Smooth muscle cell (in vitro differentiated cells): ENCODE measurements at regions not wholly inside any gene's neighbourhood (a gene's known extent, or its start where the extent isn't known, plus 50 kb on each side); places are given as distances from the start of the nearest gene placed in this dataset.

ENCODE experiments used
- DNase-seq: peaks from one replicate; lab custom pipeline; 2025; ENCODE audit not compliant: unreplicated experiment; lab: John Stamatoyannopoulos, UW
- H2AFZ ChIP-seq: fragments of 200-600 bp; sonication (generic); 2 replicates; pipeline ENCODE4 v1.6.0; 2016; ENCODE audit warnings: antibody characterized with exemption, low read depth, mild to moderate bottlenecking
- H3F3A ChIP-seq: fragments of 200-600 bp; sonication (generic); 2 replicates; pipeline ENCODE4 v1.6.0; 2017; ENCODE audit warnings: antibody characterized with exemption, low read depth
- H3K27ac ChIP-seq: fragments of 200-600 bp; sonication (generic); 2 replicates; pipeline ENCODE4 v1.5.1; 2016; ENCODE audit warnings: low read depth, mild to moderate bottlenecking
- H3K27me3 ChIP-seq: fragments of 200-600 bp; sonication (generic); 2 replicates; pipeline ENCODE4 v1.6.1; 2016; ENCODE audit warnings: low read depth, mild to moderate bottlenecking
- H3K36me3 ChIP-seq: fragments of 200-600 bp; sonication (generic); 2 replicates; pipeline ENCODE4 v1.5.1; 2016; ENCODE audit warnings: low read depth
- H3K4me1 ChIP-seq: fragments of 200-600 bp; sonication (generic); 2 replicates; pipeline ENCODE4 v1.5.1; 2016; ENCODE audit warnings: low read depth
- H3K4me2 ChIP-seq: fragments of 200-600 bp; sonication (generic); 2 replicates; pipeline ENCODE4 v1.6.0; 2016; ENCODE audit warnings: mild to moderate bottlenecking
- H3K4me3 ChIP-seq: fragments of 200-600 bp; sonication (generic); 2 replicates; pipeline ENCODE4 v1.5.1; 2016; ENCODE audit warnings: mild to moderate bottlenecking
- H3K79me2 ChIP-seq: fragments of 200-600 bp; sonication (generic); 2 replicates; pipeline ENCODE4 v1.6.0; 2016; ENCODE audit warnings: low read depth, mild to moderate bottlenecking
- H3K9ac ChIP-seq: fragments of 200-600 bp; sonication (generic); 2 replicates; pipeline ENCODE4 v1.6.0; 2016; ENCODE audit warnings: low read depth
- H3K9me3 ChIP-seq: fragments of 200-600 bp; sonication (generic); replicated peaks from 2 replicates; pipeline ENCODE4 v1.5.1; 2016; ENCODE audit warnings: low read depth
- H4K20me1 ChIP-seq: fragments of 200-600 bp; sonication (generic); 2 replicates; pipeline ENCODE4 v1.6.0; 2016; ENCODE audit warnings: low read depth
- WGBS: methylation state at CpG from one replicate; pipeline ENCODE4 v1.1.7; 2016; ENCODE audit warnings: low lambda C conversion rate; 5-methylcytosine and 5-hydroxymethylcytosine counted together
- TF ChIP-seq, protein P1 (sequence below): fragments of 200-600 bp; sonication (generic); IDR thresholded peaks from 2 replicates; pipeline ENCODE4 v1.5.1; 2017; ENCODE audit warnings: borderline replicate concordance, mild to moderate bottlenecking, antibody characterized with exemption; ENCODE audit not compliant: insufficient read depth, poor library complexity, severe bottlenecking

DNA sequence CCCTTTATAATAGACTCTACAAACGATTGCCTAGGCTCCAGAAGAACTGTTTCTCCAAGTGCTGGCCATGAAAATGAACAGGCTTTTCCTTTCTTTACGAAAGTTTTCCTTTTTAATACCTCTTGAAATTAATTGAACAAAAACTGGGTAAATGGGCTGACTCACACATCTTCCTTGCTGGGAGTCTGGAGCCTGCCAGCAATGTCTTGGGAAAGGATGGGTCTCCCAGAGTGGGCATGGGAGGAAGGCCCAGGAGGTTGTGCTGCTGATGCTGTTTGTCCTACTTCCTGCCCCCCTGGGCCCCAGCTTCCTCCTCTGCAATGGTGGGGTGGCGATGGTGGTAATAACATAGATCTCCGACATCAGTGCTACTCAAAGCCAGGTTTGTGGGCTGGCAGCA is 174.1 kb downstream of the RPS24 start:
- H3K4me2 ChIP-seq, result peak overlapping the region; percentile 78
- DNase-seq, result no peak
- 71% methylated on average over 4 of the region's 4 CpGs for WGBS

DNA sequence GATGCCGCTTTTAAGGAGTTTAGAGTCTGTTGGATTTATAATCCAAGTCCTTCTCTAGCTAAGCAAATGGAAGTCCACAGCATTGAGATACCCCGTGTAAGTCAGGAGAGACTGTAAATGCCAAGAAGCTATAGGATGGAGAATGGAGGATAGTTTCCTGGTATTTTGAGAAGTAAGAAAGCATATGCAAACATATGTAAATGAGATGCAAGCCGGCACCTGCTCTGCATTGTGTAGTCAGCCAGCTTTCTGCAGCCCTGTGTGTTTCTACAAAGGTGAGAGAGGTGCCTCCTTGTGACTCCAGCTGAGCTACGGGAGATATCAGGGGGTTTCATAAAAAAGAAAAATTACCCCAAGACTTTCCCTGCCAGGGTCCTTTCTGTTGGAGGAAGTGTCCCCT is 176.3 kb downstream of the RPS24 start:
- no peak for DNase-seq
- Histone ChIP-seq H2AFZ (no peak overlapping the region), H3K9me3 (no peaks in the 10 kb centered on the region), H3K27me3 (no peaks in the 10 kb centered on the region), H3K4me3 (no peak overlapping the region), H3K79me2 (no peaks in the 10 kb centered on the region), H3K27ac (no peak overlapping the region), H4K20me1 (no peaks in the 10 kb centered on the region), H3K4me1 (peaks cover 1% of the 10 kb centered on the region), H3K36me3 (no peaks in the 10 kb centered on the region), H3F3A (peaks cover 17% of the 10 kb centered on the region), H3K9ac (no peak overlapping the region), H3K4me2 (no peak overlapping the region)
- 89% methylated on average over 4 of the region's 4 CpGs for whole genome bisulfite sequencing
- TF ChIP-seq, protein P1, sequence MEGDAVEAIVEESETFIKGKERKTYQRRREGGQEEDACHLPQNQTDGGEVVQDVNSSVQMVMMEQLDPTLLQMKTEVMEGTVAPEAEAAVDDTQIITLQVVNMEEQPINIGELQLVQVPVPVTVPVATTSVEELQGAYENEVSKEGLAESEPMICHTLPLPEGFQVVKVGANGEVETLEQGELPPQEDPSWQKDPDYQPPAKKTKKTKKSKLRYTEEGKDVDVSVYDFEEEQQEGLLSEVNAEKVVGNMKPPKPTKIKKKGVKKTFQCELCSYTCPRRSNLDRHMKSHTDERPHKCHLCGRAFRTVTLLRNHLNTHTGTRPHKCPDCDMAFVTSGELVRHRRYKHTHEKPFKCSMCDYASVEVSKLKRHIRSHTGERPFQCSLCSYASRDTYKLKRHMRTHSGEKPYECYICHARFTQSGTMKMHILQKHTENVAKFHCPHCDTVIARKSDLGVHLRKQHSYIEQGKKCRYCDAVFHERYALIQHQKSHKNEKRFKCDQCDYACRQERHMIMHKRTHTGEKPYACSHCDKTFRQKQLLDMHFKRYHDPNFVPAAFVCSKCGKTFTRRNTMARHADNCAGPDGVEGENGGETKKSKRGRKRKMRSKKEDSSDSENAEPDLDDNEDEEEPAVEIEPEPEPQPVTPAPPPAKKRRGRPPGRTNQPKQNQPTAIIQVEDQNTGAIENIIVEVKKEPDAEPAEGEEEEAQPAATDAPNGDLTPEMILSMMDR, result no peak

More for the DNA sequence above, 174.1 kb downstream of the RPS24 start:
- H3K36me3 ChIP-seq, result no peaks in the 10 kb centered on the region
- no peaks in the 10 kb centered on the region for H3K9me3 ChIP-seq
- no peaks in the 10 kb centered on the region for H4K20me1 ChIP-seq
- TF ChIP-seq, protein P1, result no peak
- H3K4me1 ChIP-seq, result no peaks in the 10 kb centered on the region
- H3F3A ChIP-seq, result peaks cover 17% of the 10 kb centered on the region
- no peaks in the 10 kb centered on the region for H3K27me3 ChIP-seq
- no peak overlapping the region for H3K9ac ChIP-seq
- peak overlapping the region; percentile 77 for H2AFZ ChIP-seq
- H3K79me2 ChIP-seq, result no peaks in the 10 kb centered on the region
- peak overlapping the region; percentile 33 for H3K27ac ChIP-seq
- no peak overlapping the region for H3K4me3 ChIP-seq

DNA sequence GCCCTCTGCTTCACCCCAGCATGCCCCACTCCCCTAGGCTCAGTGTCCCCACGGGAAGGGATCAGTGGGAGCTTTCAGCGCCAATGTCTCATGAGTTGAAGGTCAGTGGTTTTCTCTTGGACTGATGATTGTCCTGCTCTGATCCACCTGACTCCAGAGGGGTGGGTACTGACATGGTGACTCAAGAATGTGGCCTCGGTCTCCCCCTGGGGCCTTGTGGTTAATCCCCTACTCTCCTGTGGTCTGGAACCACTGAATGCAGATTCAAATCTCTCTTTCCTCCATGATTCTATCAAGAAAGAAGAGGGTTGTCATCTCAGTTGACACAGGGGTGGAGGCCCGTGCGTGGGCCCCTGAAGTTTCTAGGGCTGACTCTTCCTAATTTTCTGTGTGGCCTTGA is 176.9 kb downstream of the RPS24 start:
- no peak overlapping the region for H3K4me2 ChIP-seq
- H3K36me3 ChIP-seq, result no peaks in the 10 kb centered on the region
- peaks cover 17% of the 10 kb centered on the region for H3F3A ChIP-seq
- TF ChIP-seq, protein P1, result no peak
- no peak overlapping the region for H3K4me3 ChIP-seq
- no peaks in the 10 kb centered on the region for H3K79me2 ChIP-seq
- no peaks in the 10 kb centered on the region for H4K20me1 ChIP-seq
- no peak for DNase-seq
- 84% methylated on average over 5 of the region's 5 CpGs for whole genome bisulfite sequencing
- no peak overlapping the region for H2AFZ ChIP-seq
- H3K27ac ChIP-seq, result no peak overlapping the region
- peaks cover 7% of the 10 kb centered on the region for H3K4me1 ChIP-seq
- H3K9ac ChIP-seq, result no peak overlapping the region
- H3K9me3 ChIP-seq, result no peaks in the 10 kb centered on the region
- no peaks in the 10 kb centered on the region for H3K27me3 ChIP-seq

DNA sequence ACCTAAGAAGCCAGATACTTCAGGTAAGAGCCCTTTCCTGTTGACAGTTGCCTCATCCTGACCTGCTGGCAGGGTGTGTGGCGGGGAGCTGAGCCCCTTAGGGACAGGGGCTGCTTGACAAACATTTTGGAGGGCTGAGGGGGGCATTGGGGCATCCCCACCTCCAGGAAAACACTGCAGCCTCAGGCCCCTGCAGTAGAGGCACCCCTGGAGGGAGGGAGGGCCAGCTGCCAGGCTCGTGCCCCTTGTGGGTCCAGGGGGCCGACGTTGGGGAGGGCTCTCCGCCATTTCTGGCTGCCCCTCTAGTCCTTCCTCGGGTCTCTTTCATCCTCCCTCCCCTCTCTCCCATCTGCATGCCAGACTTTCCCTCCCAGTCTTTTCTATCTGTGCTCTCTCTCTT is 177.3 kb downstream of the RPS24 start:
- WGBS, result 91% methylated on average over 6 of the region's 6 CpGs
- H3K27me3 ChIP-seq, result no peaks in the 10 kb centered on the region
- H3K36me3 ChIP-seq, result no peaks in the 10 kb centered on the region
- H3K4me2 ChIP-seq, result no peak overlapping the region
- DNase-seq, result no peak
- H3K79me2 ChIP-seq, result no peaks in the 10 kb centered on the region
- TF ChIP-seq, protein P1, result no peak
- H3K9me3 ChIP-seq, result no peaks in the 10 kb centered on the region
- H3F3A ChIP-seq, result peaks cover 17% of the 10 kb centered on the region
- no peak overlapping the region for H3K4me3 ChIP-seq
- H3K4me1 ChIP-seq, result peaks cover 8% of the 10 kb centered on the region
- no peak overlapping the region for H3K9ac ChIP-seq
- no peak overlapping the region for H2AFZ ChIP-seq
- H4K20me1 ChIP-seq, result no peaks in the 10 kb centered on the region
- H3K27ac ChIP-seq, result no peak overlapping the region
